ENCODE measurements at regions not wholly inside any gene's neighbourhood (a gene's known extent, or its start where the extent isn't known, plus 50 kb on each side); places are given as distances from the start of the nearest gene placed in this dataset.

- TF ChIP-seq CTCF (IDR thresholded peaks at IDR 0.05; ENCODE audit: control insufficient read depth, extremely low read depth, insufficient read depth), result no peak
- no peak for DNase-seq (ENCODE audit: low read depth)
- no peak overlapping the region for H3K4me3 ChIP-seq (ENCODE audit: low read depth, low read length)
Observed at GRCh38 chr10:88157981-88158465, 294.6 kb downstream of the PTEN start.

GRCh38 chr10:88158526-88159122 is 295.2 kb downstream of the PTEN start:
- no peak for TF ChIP-seq CTCF (IDR thresholded peaks at IDR 0.05; ENCODE audit: control insufficient read depth, extremely low read depth, insufficient read depth)
- no peak for DNase-seq (ENCODE audit: low read depth)

GRCh38 chr10:88159127-88159829 is 295.9 kb downstream of the PTEN start:
- DNase-seq (ENCODE audit: low read depth), result no peak
- no peak overlapping the region for H3K4me3 ChIP-seq (ENCODE audit: low read depth, low read length)
- TF ChIP-seq CTCF (IDR thresholded peaks at IDR 0.05; ENCODE audit: control insufficient read depth, extremely low read depth, insufficient read depth), result no peak

More at GRCh38 chr10:88158526-88159122, 295.2 kb downstream of the PTEN start:
- H3K4me3 ChIP-seq (ENCODE audit: low read depth, low read length), result no peak overlapping the region

- DNase-seq (ENCODE audit: low read depth), result no peak
- no peak for TF ChIP-seq CTCF (IDR thresholded peaks at IDR 0.05; ENCODE audit: control insufficient read depth, extremely low read depth, insufficient read depth)
- H3K4me3 ChIP-seq (ENCODE audit: low read depth, low read length), result no peak overlapping the region
Observed at GRCh38 chr10:88161070-88161469, 297.6 kb downstream of the PTEN start.

GRCh38 chr10:88161756-88162155 is 298.3 kb downstream of the PTEN start:
- no peak overlapping the region for H3K4me3 ChIP-seq (ENCODE audit: low read depth, low read length)
- DNase-seq (ENCODE audit: low read depth), result no peak
- no peak for TF ChIP-seq CTCF (IDR thresholded peaks at IDR 0.05; ENCODE audit: control insufficient read depth, extremely low read depth, insufficient read depth)

- H3K4me3 ChIP-seq (ENCODE audit: low read depth, low read length), result no peak overlapping the region
- no peak for TF ChIP-seq CTCF (IDR thresholded peaks at IDR 0.05; ENCODE audit: control insufficient read depth, extremely low read depth, insufficient read depth)
- DNase-seq (ENCODE audit: low read depth), result no peak
Observed at GRCh38 chr10:88162852-88163251, 299.4 kb downstream of the PTEN start.

Measured in LNCaP clone FGC (cell line).